Stimulated activated CD4-positive, alpha-beta T cell treated with anti-CD3 and anti-CD28 coated beads, TNF-alpha, amount 100 ng/mL, for 24 hours (primary cell): ENCODE measurements at regions not wholly inside any gene's neighbourhood (a gene's known extent, or its start where the extent isn't known, plus 50 kb on each side); places are given as distances from the start of the nearest gene placed in this dataset.
"Not testable (repeated sequence)": the region's sequence is repeated elsewhere in the genome, so short reads cannot be mapped to it uniquely, and the experiment has no call there.

Experiments used
- DNase-seq, 3 experiments: peaks; one replicate each; pipeline ENCODE4 v3.0.0-alpha.2; 2020; ENCODE audit warnings: low read depth in 3 of 3

- DNase-seq, result no peak
Observed at GRCh38 chr4:66284991-66285451, 614.7 kb upstream of the EPHA5 start.

- DNase-seq, result no peak
Observed at GRCh38 chr4:66279084-66279483, 608.8 kb upstream of the EPHA5 start.

- DNase-seq, result no peak
Observed at GRCh38 chr4:66275411-66276038, 605.2 kb upstream of the EPHA5 start.

GRCh38 chr4:66273110-66273509 is 602.8 kb upstream of the EPHA5 start:
- no peak for DNase-seq

GRCh38 chr4:66270356-66270755 is 600.1 kb upstream of the EPHA5 start:
- DNase-seq, result not testable (repeated sequence)

GRCh38 chr4:66266554-66266953 is 596.3 kb upstream of the EPHA5 start:
- not testable (repeated sequence) for DNase-seq

GRCh38 chr4:66266035-66266434 is 595.7 kb upstream of the EPHA5 start:
- DNase-seq, result no peak

GRCh38 chr4:66252291-66252690 is 582.0 kb upstream of the EPHA5 start:
- DNase-seq, result no peak

- no peak for DNase-seq
Observed at GRCh38 chr4:66246643-66247042, 576.4 kb upstream of the EPHA5 start.

- no peak for DNase-seq
Observed at GRCh38 chr4:66235876-66236275, 565.6 kb upstream of the EPHA5 start.

GRCh38 chr4:66229885-66230284 is 559.6 kb upstream of the EPHA5 start:
- DNase-seq, result no peak

- no peak for DNase-seq
Observed at GRCh38 chr4:66225539-66225938, 555.2 kb upstream of the EPHA5 start.

GRCh38 chr4:66223068-66223703 is 552.9 kb upstream of the EPHA5 start:
- DNase-seq, result no peak

GRCh38 chr4:66219401-66219800 is 549.1 kb upstream of the EPHA5 start:
- DNase-seq, result no peak

- DNase-seq, result no peak
Observed at GRCh38 chr4:66216252-66216651, 546.0 kb upstream of the EPHA5 start.

- DNase-seq, result no peak
Observed at GRCh38 chr4:66212489-66212888, 542.2 kb upstream of the EPHA5 start.

- DNase-seq, result no peak
Observed at GRCh38 chr4:66204534-66205247, 534.4 kb upstream of the EPHA5 start.

GRCh38 chr4:66202870-66203269 is 532.6 kb upstream of the EPHA5 start:
- DNase-seq, result no peak

- no peak for DNase-seq
Observed at GRCh38 chr4:66197451-66197850, 527.2 kb upstream of the EPHA5 start.

GRCh38 chr4:66193487-66193886 is 523.2 kb upstream of the EPHA5 start:
- no peak for DNase-seq

- no peak for DNase-seq
Observed at GRCh38 chr4:66187175-66187720, 517.0 kb upstream of the EPHA5 start.

GRCh38 chr4:66186095-66186494 is 515.8 kb upstream of the EPHA5 start:
- no peak for DNase-seq

GRCh38 chr4:66182636-66183035 is 512.3 kb upstream of the EPHA5 start:
- DNase-seq, result no peak
